ENCODE measurements at regions not wholly inside any gene's neighbourhood (a gene's known extent, or its start where the extent isn't known, plus 50 kb on each side); places are given as distances from the start of the nearest gene placed in this dataset.

GRCh38 chr5:38751103-38751502 lies 94.7 kb upstream of the OSMR start:
- Histone ChIP-seq H3K9me3 (no peaks in the 10 kb centered on the region), H3K36me3 (no peaks in the 10 kb centered on the region), H3K27me3 (no peaks in the 10 kb centered on the region), H3K27ac (no peak overlapping the region), H3K4me1 (no peaks in the 10 kb centered on the region), H3K4me3 (no peak overlapping the region)
- ATAC-seq (no peak), DNase-seq (no peak)
- intact Hi-C loops (cut with DNase I; ENCODE audit: low total_unique reads) = no loop called here
- no peak for TF ChIP-seq CTCF (IDR thresholded peaks at IDR 0.05 in 4 of 5, conservative IDR thresholded peaks at IDR 0.05 in 1 of 5)
- TF ChIP-seq POLR2A (IDR thresholded peaks at IDR 0.05) = no peak
- in situ Hi-C loops (cut with MboI; ENCODE audit: low sequenced_read_pairs in 4 of 4) = no loop called here

GRCh38 chr5:38752012-38752536 lies 93.7 kb upstream of the OSMR start:
- no peaks in the 10 kb centered on the region for H3K9me3 ChIP-seq
- no peak for TF ChIP-seq CTCF (IDR thresholded peaks at IDR 0.05 in 4 of 5, conservative IDR thresholded peaks at IDR 0.05 in 1 of 5)
- no peak for TF ChIP-seq POLR2A (IDR thresholded peaks at IDR 0.05)
- in situ Hi-C loops (cut with MboI; ENCODE audit: low sequenced_read_pairs in 4 of 4) = no loop called here
- intact Hi-C loops (cut with DNase I; ENCODE audit: low total_unique reads) = no loop called here
- H3K4me1 ChIP-seq = no peaks in the 10 kb centered on the region
- H3K27me3 ChIP-seq = no peaks in the 10 kb centered on the region
- no peak overlapping the region for H3K4me3 ChIP-seq
- DNase-seq = no peak
- no peaks in the 10 kb centered on the region for H3K36me3 ChIP-seq
- no peak overlapping the region for H3K27ac ChIP-seq
- ATAC-seq = no peak

- Histone ChIP-seq H3K9me3 (no peaks in the 10 kb centered on the region), H3K27ac (no peak overlapping the region), H3K4me1 (no peaks in the 10 kb centered on the region), H3K4me3 (no peak overlapping the region), H3K27me3 (no peaks in the 10 kb centered on the region), H3K36me3 (no peaks in the 10 kb centered on the region)
- in situ Hi-C loops (cut with MboI; ENCODE audit: low sequenced_read_pairs in 4 of 4) = no loop called here
- intact Hi-C loops (cut with DNase I; ENCODE audit: low total_unique reads) = no loop called here
- DNase-seq (no peak), ATAC-seq (no peak)
- no peak for TF ChIP-seq CTCF (IDR thresholded peaks at IDR 0.05 in 4 of 5, conservative IDR thresholded peaks at IDR 0.05 in 1 of 5)
- no peak for TF ChIP-seq POLR2A (IDR thresholded peaks at IDR 0.05)
Measured at GRCh38 chr5:38752622-38753021, 93.2 kb upstream of the OSMR start.

- no peaks in the 10 kb centered on the region for H3K9me3 ChIP-seq
- intact Hi-C loops (cut with DNase I; ENCODE audit: low total_unique reads) = no loop called here
- TF ChIP-seq CTCF (IDR thresholded peaks at IDR 0.05 in 4 of 5, conservative IDR thresholded peaks at IDR 0.05 in 1 of 5) = no peak
- TF ChIP-seq POLR2A (IDR thresholded peaks at IDR 0.05) = no peak
- ATAC-seq (no peak), DNase-seq (no peak)
- H3K4me1 ChIP-seq = no peaks in the 10 kb centered on the region
- no peaks in the 10 kb centered on the region for H3K36me3 ChIP-seq
- H3K4me3 ChIP-seq = no peak overlapping the region
- in situ Hi-C loops (cut with MboI; ENCODE audit: low sequenced_read_pairs in 4 of 4) = no loop called here
- no peaks in the 10 kb centered on the region for H3K27me3 ChIP-seq
- no peak overlapping the region for H3K27ac ChIP-seq
Measured at GRCh38 chr5:38753141-38753540, 92.7 kb upstream of the OSMR start.

- no peak overlapping the region for H3K4me3 ChIP-seq
- no peak for ATAC-seq
Measured at GRCh38 chr5:38753776-38754175, 92.0 kb upstream of the OSMR start.

More at GRCh38 chr5:38753776-38754175, 92.0 kb upstream of the OSMR start:
- no peaks in the 10 kb centered on the region for H3K9me3 ChIP-seq
- DNase-seq = no peak
- in situ Hi-C loops (cut with MboI; ENCODE audit: low sequenced_read_pairs in 4 of 4) = no loop called here
- intact Hi-C loops (cut with DNase I; ENCODE audit: low total_unique reads) = no loop called here
- TF ChIP-seq CTCF (IDR thresholded peaks at IDR 0.05 in 4 of 5, conservative IDR thresholded peaks at IDR 0.05 in 1 of 5) (no peak), POLR2A (IDR thresholded peaks at IDR 0.05) (no peak)
- H3K36me3 ChIP-seq = no peaks in the 10 kb centered on the region
- H3K27me3 ChIP-seq = no peaks in the 10 kb centered on the region
- no peaks in the 10 kb centered on the region for H3K4me1 ChIP-seq
- no peak overlapping the region for H3K27ac ChIP-seq
